Caco-2 (cell line): ENCODE measurements at regions not wholly inside any gene's neighbourhood (a gene's known extent, or its start where the extent isn't known, plus 50 kb on each side); places are given as distances from the start of the nearest gene placed in this dataset.

ENCODE experiments used
- BruUV-seq: library from RNA; stranded (reverse); fragments of 400-500 nt; replicated peaks from 2 replicates; lab custom pipeline; 2021; lab: Mats Ljungman, UMichigan
- CTCF ChIA-PET: fragments of 300-600 bp; sonication (Branson Sonifier 250); formaldehyde crosslinking; loops from one replicate; lab custom pipeline; 2022; ENCODE audit warnings: antibody characterized with exemption; lab: Charles Lee
- POLR2A ChIA-PET: fragments of 300-600 bp; sonication (Branson Sonifier 250); formaldehyde crosslinking; loops from one replicate; lab custom pipeline; 2022; ENCODE audit warnings: antibody characterized with exemption; lab: Charles Lee
- DNase-seq, 2 experiments: peaks; one replicate each; pipeline versions ENCODE4 v3.0.0 to v3.0.0-alpha.2; 2020 to 2022
- H3K27me3 ChIP-seq: replicated peaks from 2 replicates; pipeline ENCODE4 v1.6.0; 2011; ENCODE audit warnings: low read length; ENCODE audit not compliant: control insufficient read depth, insufficient read depth
- H3K36me3 ChIP-seq: 2 replicates; pipeline ENCODE4 v1.5.1; 2011; ENCODE audit warnings: low read length; ENCODE audit not compliant: control insufficient read depth, insufficient read depth
- H3K4me1 ChIP-seq: fragments of 250-450 bp; sonication (Bioruptor Pico); 2 replicates; pipeline ENCODE4 v1.5.1; 2020; ENCODE audit warnings: mild to moderate bottlenecking
- H3K4me3 ChIP-seq: 2 replicates; pipeline ENCODE4 v1.5.1; 2011; ENCODE audit warnings: low read depth, mild to moderate bottlenecking, control low read depth, low read length
- H3K9me3 ChIP-seq: fragments of 250-450 bp; sonication (Bioruptor Pico); 2 replicates; pipeline ENCODE4 v1.5.1; 2020; ENCODE audit warnings: mild to moderate bottlenecking, moderate library complexity
- H3K27ac Mint-ChIP-seq: one replicate; pipeline ENCODE4 v1.8.0; 2022; ENCODE audit warnings: mixed read lengths; ENCODE audit not compliant: unreplicated experiment
- H3K27me3 Mint-ChIP-seq: one replicate; pipeline ENCODE4 v1.8.0; 2022; ENCODE audit warnings: mixed read lengths; ENCODE audit not compliant: insufficient read depth, unreplicated experiment
- H3K36me3 Mint-ChIP-seq: one replicate; pipeline ENCODE4 v1.8.0; 2022; ENCODE audit warnings: mild to moderate bottlenecking, mixed read lengths; ENCODE audit not compliant: insufficient read depth, unreplicated experiment
- H3K4me1 Mint-ChIP-seq: one replicate; pipeline ENCODE4 v1.8.0; 2022; ENCODE audit warnings: low read depth, mixed read lengths; ENCODE audit not compliant: unreplicated experiment
- H3K4me3 Mint-ChIP-seq: one replicate; pipeline ENCODE4 v1.8.0; 2022; ENCODE audit warnings: mild to moderate bottlenecking, moderate library complexity, mixed read lengths; ENCODE audit not compliant: unreplicated experiment
- H3K9me3 Mint-ChIP-seq: one replicate; pipeline ENCODE4 v1.8.0; 2022; ENCODE audit warnings: mixed read lengths; ENCODE audit not compliant: unreplicated experiment
- CTCF ChIP-seq, 2 experiments: fragments of 200-600 bp in 1 of 2; IDR thresholded peaks; 1 replicate in 1 of 2; 2 replicates in 1 of 2; pipeline versions ENCODE4 v1.5.1 to v1.8.0; 2011 to 2022; ENCODE audit warnings: antibody characterized with exemption in 1 of 2, control low read depth in 1 of 2, inconsistent platforms in 1 of 2, low read depth in 1 of 2, low read length in 1 of 2, mild to moderate bottlenecking in 1 of 2, moderate library complexity in 1 of 2; ENCODE audit not compliant: insufficient read depth in 1 of 2, severe bottlenecking in 1 of 2, unreplicated experiment in 1 of 2
- intact Hi-C: fragments of 100-400 bp; cut with micrococcal nuclease; formaldehyde crosslinking; loops from one replicate; pipeline ENCODE4 v1.10.0; 2022; ENCODE audit not compliant: unreplicated experiment

- Histone ChIP-seq H3K4me1 (no peaks in the 10 kb centered on the region), H3K27me3 (no peaks in the 10 kb centered on the region), H3K4me3 (no peak overlapping the region), H3K36me3 (no peaks in the 10 kb centered on the region), H3K9me3 (no peaks in the 10 kb centered on the region)
- Mint-ChIP-seq H3K36me3 (no peaks in the 10 kb centered on the region), H3K9me3 (no peaks in the 10 kb centered on the region), H3K4me1 (no peaks in the 10 kb centered on the region), H3K4me3 (no peak overlapping the region), H3K27ac (no peak overlapping the region), H3K27me3 (peaks cover 13% of the 10 kb centered on the region)
- POLR2A ChIA-PET: no interaction called here
- no peak for TF ChIP-seq CTCF (IDR thresholded peaks at IDR 0.05; ENCODE audit: insufficient read depth in 1 of 2, low read depth in 1 of 2, low read length in 1 of 2, severe bottlenecking in 1 of 2, unreplicated experiment in 1 of 2)
- BruUV-seq: no TSS peak
- CTCF ChIA-PET: no interaction called here
- no peak for DNase-seq
- intact Hi-C loops: no loop called here
Observed at GRCh38 chr10:31607481-31607880, 288.5 kb downstream of the ZEB1 start.

DNA sequence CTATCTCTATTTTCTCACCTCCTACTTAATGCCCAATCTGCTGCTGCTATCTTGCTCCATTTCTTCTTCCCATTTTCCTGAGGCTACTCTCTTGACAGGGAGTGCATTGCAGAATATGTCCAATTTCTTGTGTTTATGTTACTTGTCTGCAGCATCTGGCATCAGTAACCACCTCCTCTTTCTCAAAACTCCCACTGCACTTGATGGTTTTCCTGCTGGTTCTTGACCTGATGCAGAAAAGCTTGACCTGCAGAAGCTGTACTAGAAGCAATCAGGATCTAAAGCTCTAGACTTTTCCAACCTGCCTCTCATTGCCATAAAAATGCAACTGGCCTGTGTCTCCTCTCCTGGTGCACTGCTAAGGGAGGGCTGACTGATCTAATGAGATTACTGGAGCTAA, 287.8 kb downstream of the ZEB1 start:
- no peak overlapping the region for H3K4me3 ChIP-seq
- BruUV-seq: no TSS peak
- H3K27me3 ChIP-seq: no peaks in the 10 kb centered on the region
- peaks cover 11% of the 10 kb centered on the region for H3K27me3 Mint-ChIP-seq
- H3K36me3 ChIP-seq: no peaks in the 10 kb centered on the region
- no peaks in the 10 kb centered on the region for H3K9me3 Mint-ChIP-seq
- CTCF ChIA-PET: no interaction called here
- H3K36me3 Mint-ChIP-seq: no peaks in the 10 kb centered on the region
- POLR2A ChIA-PET: no interaction called here
- no peak overlapping the region for H3K4me3 Mint-ChIP-seq
- DNase-seq: no peak
- no peaks in the 10 kb centered on the region for H3K9me3 ChIP-seq
- no peaks in the 10 kb centered on the region for H3K4me1 ChIP-seq
- no peak for TF ChIP-seq CTCF (IDR thresholded peaks at IDR 0.05; ENCODE audit: insufficient read depth in 1 of 2, low read depth in 1 of 2, low read length in 1 of 2, severe bottlenecking in 1 of 2, unreplicated experiment in 1 of 2)
- H3K27ac Mint-ChIP-seq: no peak overlapping the region
- intact Hi-C loops: no loop called here
- H3K4me1 Mint-ChIP-seq: no peaks in the 10 kb centered on the region

- Histone ChIP-seq H3K36me3 (no peaks in the 10 kb centered on the region), H3K4me3 (no peak overlapping the region), H3K9me3 (no peaks in the 10 kb centered on the region), H3K27me3 (no peaks in the 10 kb centered on the region), H3K4me1 (no peaks in the 10 kb centered on the region)
- H3K9me3 Mint-ChIP-seq: no peaks in the 10 kb centered on the region
- no peaks in the 10 kb centered on the region for H3K36me3 Mint-ChIP-seq
- no peak for TF ChIP-seq CTCF (IDR thresholded peaks at IDR 0.05; ENCODE audit: insufficient read depth in 1 of 2, low read depth in 1 of 2, low read length in 1 of 2, severe bottlenecking in 1 of 2, unreplicated experiment in 1 of 2)
- CTCF ChIA-PET: no interaction called here
- no peaks in the 10 kb centered on the region for H3K4me1 Mint-ChIP-seq
- no peak overlapping the region for H3K4me3 Mint-ChIP-seq
- intact Hi-C loops: no loop called here
- BruUV-seq: no TSS peak
- no peak overlapping the region for H3K27ac Mint-ChIP-seq
- POLR2A ChIA-PET: no interaction called here
- peaks cover 7% of the 10 kb centered on the region for H3K27me3 Mint-ChIP-seq
- no peak for DNase-seq
Observed at GRCh38 chr10:31605861-31606525, 287.0 kb downstream of the ZEB1 start.
